Epithelial cell of proximal tubule (primary cell): ENCODE measurements at regions not wholly inside any gene's neighbourhood (a gene's known extent, or its start where the extent isn't known, plus 50 kb on each side); places are given as distances from the start of the nearest gene placed in this dataset.

ENCODE experiments used
- DNase-seq: peaks from one replicate; pipeline ENCODE4 v3.0.0-alpha.2; 2011; ENCODE audit warnings: low read depth
- H3K4me3 ChIP-seq: 2 replicates; pipeline ENCODE4 v1.5.1; 2011; ENCODE audit warnings: low read depth, mild to moderate bottlenecking, low read length
- TF ChIP-seq, protein P1 (sequence below): conservative IDR thresholded peaks from 2 replicates; pipeline ENCODE4 v1.5.1; 2012; ENCODE audit warnings: low read depth, mild to moderate bottlenecking, low read length

DNA sequence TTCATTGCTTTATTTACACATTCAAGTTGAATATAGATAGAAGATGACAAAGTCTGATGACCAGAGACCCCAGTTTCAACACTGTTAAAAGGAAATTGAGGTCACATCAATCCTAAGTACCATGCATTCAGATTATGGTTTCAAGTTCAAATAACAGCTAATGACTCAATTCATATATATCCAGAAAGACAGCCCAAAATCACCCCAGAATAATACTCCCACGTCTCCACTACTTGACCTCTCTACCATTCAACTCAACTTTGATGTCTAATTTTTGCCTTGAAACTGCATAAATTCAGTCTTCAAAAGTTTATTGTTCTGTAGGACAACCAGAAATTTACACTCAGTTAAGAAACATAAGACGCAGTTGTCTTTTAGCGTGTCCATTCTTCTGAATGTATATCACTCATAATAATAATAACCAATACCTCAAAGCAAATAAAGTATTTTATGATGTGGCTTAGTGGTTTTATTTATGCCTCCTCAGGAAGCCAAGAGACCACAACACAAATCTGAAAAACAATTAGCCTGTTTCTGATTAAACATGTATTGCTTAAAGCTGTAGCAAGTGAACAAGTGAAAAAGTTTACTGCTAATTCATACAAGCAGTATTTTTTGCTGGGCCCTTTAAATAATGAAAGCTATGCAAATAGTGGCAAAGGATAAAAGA is 569.0 kb downstream of the LTN1 start:
- DNase-seq = no peak
- TF ChIP-seq, protein P1, sequence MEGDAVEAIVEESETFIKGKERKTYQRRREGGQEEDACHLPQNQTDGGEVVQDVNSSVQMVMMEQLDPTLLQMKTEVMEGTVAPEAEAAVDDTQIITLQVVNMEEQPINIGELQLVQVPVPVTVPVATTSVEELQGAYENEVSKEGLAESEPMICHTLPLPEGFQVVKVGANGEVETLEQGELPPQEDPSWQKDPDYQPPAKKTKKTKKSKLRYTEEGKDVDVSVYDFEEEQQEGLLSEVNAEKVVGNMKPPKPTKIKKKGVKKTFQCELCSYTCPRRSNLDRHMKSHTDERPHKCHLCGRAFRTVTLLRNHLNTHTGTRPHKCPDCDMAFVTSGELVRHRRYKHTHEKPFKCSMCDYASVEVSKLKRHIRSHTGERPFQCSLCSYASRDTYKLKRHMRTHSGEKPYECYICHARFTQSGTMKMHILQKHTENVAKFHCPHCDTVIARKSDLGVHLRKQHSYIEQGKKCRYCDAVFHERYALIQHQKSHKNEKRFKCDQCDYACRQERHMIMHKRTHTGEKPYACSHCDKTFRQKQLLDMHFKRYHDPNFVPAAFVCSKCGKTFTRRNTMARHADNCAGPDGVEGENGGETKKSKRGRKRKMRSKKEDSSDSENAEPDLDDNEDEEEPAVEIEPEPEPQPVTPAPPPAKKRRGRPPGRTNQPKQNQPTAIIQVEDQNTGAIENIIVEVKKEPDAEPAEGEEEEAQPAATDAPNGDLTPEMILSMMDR = no peak

DNA sequence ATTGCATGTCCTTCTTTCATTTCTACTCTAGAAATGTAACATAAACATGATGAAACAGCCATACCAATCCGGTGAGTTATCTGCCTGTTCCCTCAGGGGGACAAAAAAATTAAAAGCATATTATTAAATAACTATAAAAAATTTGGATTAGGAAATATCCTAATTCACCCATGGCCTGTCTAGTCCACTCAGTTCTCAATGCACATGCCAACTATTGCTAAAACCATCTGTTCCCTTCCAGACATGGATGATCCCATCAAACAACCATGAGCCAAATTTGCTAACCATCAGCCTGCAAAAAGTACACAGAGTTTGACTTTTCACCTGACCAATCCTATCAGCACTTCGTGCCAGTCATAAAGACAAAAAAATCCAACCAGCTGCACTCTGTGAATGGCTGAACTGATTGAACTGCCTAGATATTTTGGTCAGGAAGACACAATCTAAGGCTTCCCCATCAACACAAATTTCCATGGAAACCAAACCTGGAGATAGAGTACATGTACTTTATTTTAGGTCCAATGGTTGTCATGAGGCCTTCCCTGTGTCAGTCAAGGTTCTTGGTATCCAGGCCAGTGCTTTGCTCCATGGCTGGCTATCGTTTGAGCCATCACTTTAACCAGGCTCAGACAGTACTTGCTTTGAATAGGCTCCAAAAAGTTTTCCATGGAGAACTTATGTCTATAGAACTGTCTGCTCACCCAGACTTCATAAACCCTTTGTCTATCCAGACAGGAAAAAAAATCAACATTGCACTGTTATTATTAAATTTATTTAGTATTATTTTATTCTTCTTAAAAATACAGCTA is 570.8 kb downstream of the LTN1 start:
- TF ChIP-seq, protein P1 = no peak
- no peak overlapping the region for H3K4me3 ChIP-seq
- no peak for DNase-seq

More for the DNA sequence above, 569.0 kb downstream of the LTN1 start:
- no peak overlapping the region for H3K4me3 ChIP-seq

DNA sequence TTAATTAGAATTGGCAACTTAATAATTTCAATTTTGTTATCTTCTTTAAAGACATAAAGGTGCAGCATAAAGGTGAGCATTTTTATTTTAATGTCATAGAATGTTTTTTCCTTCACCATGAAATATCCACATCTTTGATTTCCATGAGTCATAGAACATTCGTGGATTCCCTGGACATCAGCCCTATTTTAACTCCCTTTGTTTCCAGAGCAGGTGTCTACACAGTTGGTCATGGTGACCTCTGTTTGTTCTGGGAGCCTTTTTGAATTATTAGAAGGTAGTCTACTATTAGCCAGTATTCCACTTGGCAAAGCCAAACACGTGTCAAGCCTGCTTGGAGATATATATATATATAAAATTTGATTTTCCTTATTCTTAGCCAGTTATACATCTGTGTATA is 572.9 kb downstream of the LTN1 start:
- TF ChIP-seq, protein P1 = no peak
- no peak overlapping the region for H3K4me3 ChIP-seq
- DNase-seq = no peak

DNA sequence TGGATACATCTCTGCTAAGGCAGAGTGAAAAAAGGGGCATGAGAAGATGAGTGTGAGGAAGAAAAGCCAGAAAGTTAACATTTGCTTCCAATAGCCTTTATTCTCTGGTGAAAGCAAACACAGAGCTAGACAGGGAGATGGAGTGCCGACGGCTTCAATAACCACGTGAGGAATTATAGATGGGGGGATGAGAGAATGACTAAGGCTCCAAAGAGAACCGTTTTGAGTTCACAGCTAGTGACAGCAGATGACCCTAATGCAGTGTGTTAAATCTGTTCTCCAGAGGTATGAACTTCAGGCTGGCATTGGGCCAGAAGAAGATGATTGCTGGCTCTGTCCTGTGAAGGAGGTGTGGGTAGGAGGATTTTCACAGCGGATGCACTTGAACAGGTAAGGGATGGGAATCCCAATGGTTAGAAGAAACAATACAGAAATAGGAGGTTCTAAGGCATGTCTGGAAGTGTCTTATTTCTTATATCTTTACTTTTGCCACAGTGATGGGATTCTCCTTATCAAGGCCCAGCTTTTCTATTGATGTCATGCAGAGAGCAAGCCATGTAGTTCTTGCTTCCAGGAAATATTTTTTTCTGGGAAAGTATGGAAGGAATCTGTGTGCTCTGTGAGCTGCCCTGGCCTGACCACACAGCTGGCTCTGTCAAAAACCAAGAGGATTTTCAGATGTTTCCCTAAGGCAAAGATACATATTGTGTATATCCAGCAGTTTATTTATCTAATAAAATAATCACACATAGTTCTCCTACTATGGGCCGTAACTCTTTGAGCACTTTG is 573.8 kb downstream of the LTN1 start:
- TF ChIP-seq, protein P1 = no peak
- DNase-seq = no peak
- H3K4me3 ChIP-seq = no peak overlapping the region

DNA sequence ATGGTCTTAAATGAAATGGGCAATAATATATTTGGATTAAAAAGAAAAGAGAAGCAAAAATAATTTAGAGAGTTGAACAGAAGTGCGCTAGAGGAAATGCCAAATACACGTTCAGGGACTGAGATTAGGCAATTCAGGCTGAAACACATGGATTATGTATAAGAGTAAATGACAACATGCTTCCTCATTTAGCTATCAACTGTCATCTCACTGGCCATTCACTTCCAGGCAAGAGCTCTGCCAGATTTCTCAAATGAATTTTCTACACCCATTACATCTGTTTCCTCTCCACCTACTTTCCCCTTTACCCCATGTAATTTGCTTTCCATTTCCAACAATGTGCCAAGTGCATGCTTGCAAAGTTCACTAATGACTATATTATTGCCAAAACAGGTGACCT is 582.4 kb downstream of the LTN1 start:
- no peak for DNase-seq
- H3K4me3 ChIP-seq = no peak overlapping the region
- TF ChIP-seq, protein P1 = no peak

DNA sequence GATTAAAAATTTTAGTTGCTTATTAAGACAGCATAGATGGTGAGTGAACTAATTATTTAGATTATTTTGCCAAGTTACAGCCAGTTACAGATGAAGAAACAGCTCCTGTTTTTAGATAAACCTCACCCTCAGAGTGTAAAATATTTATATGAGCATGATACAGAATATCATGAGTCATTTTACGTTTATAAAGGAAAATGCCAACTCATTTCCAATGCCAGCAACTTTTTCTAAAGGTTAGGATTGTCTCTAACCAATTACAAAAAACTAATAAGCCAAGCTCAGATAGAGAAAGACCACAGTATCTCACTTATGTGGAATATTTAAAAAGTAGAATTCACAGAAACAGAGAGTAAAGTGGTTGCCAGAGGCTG is 590.1 kb downstream of the LTN1 start:
- TF ChIP-seq, protein P1 = no peak
- H3K4me3 ChIP-seq = no peak overlapping the region
- no peak for DNase-seq
